H9 (cell line): ENCODE measurements at regions not wholly inside any gene's neighbourhood (a gene's known extent, or its start where the extent isn't known, plus 50 kb on each side); places are given as distances from the start of the nearest gene placed in this dataset.

Experiments
- DNase-seq: peaks from one replicate; pipeline ENCODE4 v3.0.0-alpha.2; 2017
- H2AFZ ChIP-seq: one replicate; pipeline ENCODE4 v1.6.1; 2013; ENCODE audit warnings: mild to moderate bottlenecking, low read length, control low read depth, moderate library complexity
- H2AK5ac ChIP-seq: 2 replicates; pipeline ENCODE4 v1.6.1; 2013; ENCODE audit warnings: low read length, control low read depth, mixed read lengths; ENCODE audit not compliant: insufficient read length
- H2BK120ac ChIP-seq: one replicate; pipeline ENCODE4 v1.6.1; 2013; ENCODE audit warnings: low read depth, mild to moderate bottlenecking, low read length, control low read depth, inconsistent platforms; ENCODE audit not compliant: poor library complexity, severe bottlenecking
- H2BK12ac ChIP-seq: 2 replicates; pipeline ENCODE4 v1.6.1; 2013; ENCODE audit warnings: low read length, control low read depth, mixed read lengths, low read depth; ENCODE audit not compliant: insufficient read length
- H2BK15ac ChIP-seq: 2 replicates; pipeline ENCODE4 v1.6.1; 2013; ENCODE audit warnings: low read depth, low read length, control low read depth
- H2BK20ac ChIP-seq: one replicate; pipeline ENCODE4 v1.6.1; 2013; ENCODE audit warnings: low read depth, mild to moderate bottlenecking, low read length, control low read depth, inconsistent platforms; ENCODE audit not compliant: poor library complexity, severe bottlenecking
- H2BK5ac ChIP-seq: 2 replicates; pipeline ENCODE4 v1.6.1; 2013; ENCODE audit warnings: low read length, control low read depth, mixed read lengths; ENCODE audit not compliant: insufficient read length
- H3K14ac ChIP-seq: 2 replicates; pipeline ENCODE4 v1.6.1; 2013; ENCODE audit warnings: low read length, control low read depth; ENCODE audit not compliant: insufficient read depth
- H3K18ac ChIP-seq: 2 replicates; pipeline ENCODE4 v1.6.1; 2013; ENCODE audit warnings: low read depth, mild to moderate bottlenecking, mixed read lengths, low read length, control low read depth; ENCODE audit not compliant: insufficient read length
- H3K23ac ChIP-seq: 2 replicates; pipeline ENCODE4 v1.6.1; 2013; ENCODE audit warnings: low read length, control low read depth, mixed read lengths, low read depth; ENCODE audit not compliant: insufficient read length
- H3K23me2 ChIP-seq: 2 replicates; pipeline ENCODE4 v1.6.1; 2013; ENCODE audit warnings: low read depth, mild to moderate bottlenecking, mixed read lengths, low read length, control low read depth; ENCODE audit not compliant: insufficient read length, poor library complexity, severe bottlenecking
- H3K27ac ChIP-seq: 2 replicates; pipeline ENCODE4 v1.5.1; 2013; ENCODE audit warnings: low read length, control low read depth, mixed read lengths, low read depth; ENCODE audit not compliant: insufficient read length
- H3K27me3 ChIP-seq: 2 replicates; pipeline ENCODE4 v1.6.1; 2013; ENCODE audit warnings: low read length, control low read depth, inconsistent platforms; ENCODE audit not compliant: insufficient read depth
- H3K4ac ChIP-seq: 2 replicates; pipeline ENCODE4 v1.6.1; 2013; ENCODE audit warnings: low read depth, mild to moderate bottlenecking, control low read depth, inconsistent platforms, low read length, moderate library complexity
- H3K4me1 ChIP-seq: 2 replicates; pipeline ENCODE4 v1.6.1; 2013; ENCODE audit warnings: low read length, control low read depth, inconsistent platforms; ENCODE audit not compliant: insufficient read depth
- H3K4me2 ChIP-seq: 2 replicates; pipeline ENCODE4 v1.6.1; 2013; ENCODE audit warnings: low read length, control low read depth, mixed read lengths; ENCODE audit not compliant: insufficient read length, insufficient read depth
- H3K56ac ChIP-seq: 2 replicates; pipeline ENCODE4 v1.6.1; 2013; ENCODE audit warnings: low read depth, mild to moderate bottlenecking, mixed read lengths, low read length, control low read depth; ENCODE audit not compliant: insufficient read length
- H3K79me1 ChIP-seq: 2 replicates; pipeline ENCODE4 v1.6.1; 2013; ENCODE audit warnings: low read depth, mild to moderate bottlenecking, moderate library complexity, low read length, control low read depth, inconsistent platforms; ENCODE audit not compliant: insufficient read depth, poor library complexity, severe bottlenecking
- H3K79me2 ChIP-seq: 2 replicates; pipeline ENCODE4 v1.6.1; 2013; ENCODE audit warnings: low read length, control low read depth, inconsistent platforms; ENCODE audit not compliant: insufficient read depth
- H3K9ac ChIP-seq: 2 replicates; pipeline ENCODE4 v1.6.1; 2013; ENCODE audit warnings: low read length, control low read depth, mixed read lengths; ENCODE audit not compliant: insufficient read length; ENCODE audit errors: extremely low read depth
- H3K9me3 ChIP-seq: one replicate; pipeline ENCODE4 v1.6.1; 2013; ENCODE audit warnings: low read depth, low read length, inconsistent platforms; ENCODE audit not compliant: control insufficient read depth
- H3T11ph ChIP-seq: one replicate; pipeline ENCODE4 v1.6.1; 2013; ENCODE audit warnings: mild to moderate bottlenecking, low read length, control low read depth, inconsistent platforms
- H4K20me1 ChIP-seq: one replicate; pipeline ENCODE4 v1.6.1; 2013; ENCODE audit not compliant: control insufficient read depth, insufficient read length, insufficient read depth
- H4K5ac ChIP-seq: 2 replicates; pipeline ENCODE4 v1.6.1; 2013; ENCODE audit warnings: low read depth, mild to moderate bottlenecking, mixed read lengths, low read length, control low read depth; ENCODE audit not compliant: insufficient read length
- H4K8ac ChIP-seq: replicated peaks from 2 replicates; pipeline ENCODE4 v1.6.1; 2013; ENCODE audit warnings: low read length, control low read depth, mixed read lengths, low read depth; ENCODE audit not compliant: insufficient read length
- H4K91ac ChIP-seq: 2 replicates; pipeline ENCODE4 v1.6.1; 2013; ENCODE audit warnings: low read depth, mild to moderate bottlenecking, moderate library complexity, mixed read lengths, low read length, control low read depth; ENCODE audit not compliant: insufficient read length
- H3K27ac Mint-ChIP-seq, 3 experiments: 2 replicates in 2 of 3; 3 replicates in 1 of 3; pipeline ENCODE4 v1.8.0; 2020 to 2021; ENCODE audit warnings: mixed read lengths in 3 of 3, mild to moderate bottlenecking in 1 of 3, moderate library complexity in 1 of 3
- H3K27me3 Mint-ChIP-seq: 2 replicates; pipeline ENCODE4 v1.8.0; 2021; ENCODE audit warnings: low read depth, mild to moderate bottlenecking, moderate library complexity, mixed read lengths
- H3K36me3 Mint-ChIP-seq, 3 experiments: 2 replicates in 2 of 3; 3 replicates in 1 of 3; pipeline ENCODE4 v1.8.0; 2020 to 2021; ENCODE audit warnings: low read depth in 3 of 3, mixed read lengths in 3 of 3; ENCODE audit not compliant: insufficient read depth in 1 of 3
- H3K4me1 Mint-ChIP-seq, 2 experiments: 2 replicates each; pipeline ENCODE4 v1.8.0; 2020; ENCODE audit warnings: mixed read lengths in 2 of 2
- H3K4me3 Mint-ChIP-seq, 2 experiments: 2 replicates in 1 of 2; 3 replicates in 1 of 2; pipeline ENCODE4 v1.8.0; 2020 to 2021; ENCODE audit warnings: mild to moderate bottlenecking in 2 of 2, mixed read lengths in 2 of 2, moderate library complexity in 1 of 2
- H3K9me3 Mint-ChIP-seq, 2 experiments: 2 replicates in 1 of 2; 3 replicates in 1 of 2; pipeline ENCODE4 v1.8.0; 2020; ENCODE audit warnings: mild to moderate bottlenecking in 2 of 2, mixed read lengths in 2 of 2, moderate library complexity in 1 of 2
- CTCF ChIP-seq: fragments of 200-600 bp; sonication (generic); conservative IDR thresholded peaks from 3 replicates; pipeline ENCODE4 v1.8.0; 2021; ENCODE audit warnings: antibody characterized with exemption, mild to moderate bottlenecking
- WGBS: extraction: QIAGEN DNeasy Blood & Tissue Kit; methylation state at CpG from one replicate; pipeline ENCODE4 v1.1.7; 2013; ENCODE audit warnings: missing lambda C conversion rate, low lambda C conversion rate, mixed read lengths; ENCODE audit not compliant: insufficient read length; ENCODE audit errors: extremely low coverage; 5-methylcytosine and 5-hydroxymethylcytosine counted together

DNA sequence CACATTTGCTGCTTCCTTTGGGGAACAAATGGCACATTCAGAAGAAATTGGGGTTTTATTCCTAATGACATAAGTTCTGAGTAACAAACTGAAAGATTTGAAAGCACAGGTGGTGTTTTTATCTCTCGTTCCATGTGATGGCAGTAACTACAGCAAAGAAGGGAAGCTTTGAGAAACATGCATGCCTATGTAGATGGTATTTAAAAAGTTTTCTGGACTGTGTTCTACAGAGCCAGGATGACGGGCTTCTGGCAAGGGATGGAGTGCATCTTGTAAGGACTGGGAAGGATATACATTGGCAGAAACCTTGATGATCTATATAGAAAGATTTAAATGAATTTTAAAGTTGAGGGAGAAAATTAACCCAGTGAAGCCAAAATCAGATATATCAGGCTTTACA, 362.2 kb upstream of the ROPN1 start:
- H3K56ac ChIP-seq: no peak overlapping the region
- H3T11ph ChIP-seq: no peak overlapping the region
- no peak overlapping the region for H3K18ac ChIP-seq
- no peaks in the 10 kb centered on the region for H3K79me2 ChIP-seq
- H2BK20ac ChIP-seq: no peak overlapping the region
- no peak overlapping the region for H2BK12ac ChIP-seq
- no peak overlapping the region for H2BK120ac ChIP-seq
- no peak overlapping the region for H3K4me2 ChIP-seq
- H3K23me2 ChIP-seq: no peaks in the 10 kb centered on the region
- H2BK15ac ChIP-seq: no peak overlapping the region
- Mint-ChIP-seq H3K4me1 (peaks cover 0 to 5% of the 10 kb centered on the region in 2 experiments; a peak in 1 of 4 replicates), H3K27ac (no peak overlapping the region), H3K9me3 (0 out of 5 replicates have a peak, but pooled peaks cover 0 to 2% of the 10 kb centered on the region in 2 experiments), H3K36me3 (peaks cover 0 to 2% (median 0%) of the 10 kb centered on the region in 3 experiments; a peak in 1 of 7 replicates), H3K4me3 (no peak overlapping the region), H3K27me3 (no peaks in the 10 kb centered on the region; the same call in 1 of the 2 replicates)
- no peak overlapping the region for H4K8ac ChIP-seq
- no peaks in the 10 kb centered on the region for H3K9me3 ChIP-seq
- H3K79me1 ChIP-seq: no peaks in the 10 kb centered on the region
- H2AK5ac ChIP-seq: no peak overlapping the region
- H4K91ac ChIP-seq: no peak overlapping the region
- H2BK5ac ChIP-seq: no peak overlapping the region
- H3K23ac ChIP-seq: no peak overlapping the region
- H4K5ac ChIP-seq: no peak overlapping the region
- no peak overlapping the region for H3K9ac ChIP-seq
- no peak overlapping the region for H3K14ac ChIP-seq
- no peak for TF ChIP-seq CTCF
- H3K4me1 ChIP-seq: no peaks in the 10 kb centered on the region
- no peak overlapping the region for H2AFZ ChIP-seq
- WGBS: no CpG with 5 or more reads among the region's 2 CpGs
- no peaks in the 10 kb centered on the region for H4K20me1 ChIP-seq
- H3K27me3 ChIP-seq: no peaks in the 10 kb centered on the region
- H3K27ac ChIP-seq: no peak overlapping the region
- DNase-seq: no peak
- H3K4ac ChIP-seq: no peak overlapping the region
